Cardiac fibroblast (primary cell): ENCODE measurements at regions not wholly inside any gene's neighbourhood (a gene's known extent, or its start where the extent isn't known, plus 50 kb on each side); places are given as distances from the start of the nearest gene placed in this dataset.
"Not testable (repeated sequence)": the region's sequence is repeated elsewhere in the genome, so short reads cannot be mapped to it uniquely, and the experiment has no call there.

Source experiments
- DNase-seq, 2 donors: peaks; one replicate each; pipeline versions ENCODE4 v3.0.0 to v3.0.0-alpha.2; 2010; ENCODE audit warnings: low read depth in 2 of 2
- H3K4me3 ChIP-seq, 2 donors: replicated peaks in 1 of 2; 1 replicate in 1 of 2; 2 replicates in 1 of 2; pipeline ENCODE4 v1.5.1; 2011; ENCODE audit warnings: low read depth in 2 of 2, low read length in 2 of 2, mild to moderate bottlenecking in 2 of 2, moderate library complexity in 1 of 2
- TF ChIP-seq, protein P1 (sequence below): IDR thresholded peaks from one replicate; pipeline ENCODE4 v1.5.1; 2011; ENCODE audit warnings: low read depth, mild to moderate bottlenecking, low read length, inconsistent platforms

- TF ChIP-seq, protein P1, sequence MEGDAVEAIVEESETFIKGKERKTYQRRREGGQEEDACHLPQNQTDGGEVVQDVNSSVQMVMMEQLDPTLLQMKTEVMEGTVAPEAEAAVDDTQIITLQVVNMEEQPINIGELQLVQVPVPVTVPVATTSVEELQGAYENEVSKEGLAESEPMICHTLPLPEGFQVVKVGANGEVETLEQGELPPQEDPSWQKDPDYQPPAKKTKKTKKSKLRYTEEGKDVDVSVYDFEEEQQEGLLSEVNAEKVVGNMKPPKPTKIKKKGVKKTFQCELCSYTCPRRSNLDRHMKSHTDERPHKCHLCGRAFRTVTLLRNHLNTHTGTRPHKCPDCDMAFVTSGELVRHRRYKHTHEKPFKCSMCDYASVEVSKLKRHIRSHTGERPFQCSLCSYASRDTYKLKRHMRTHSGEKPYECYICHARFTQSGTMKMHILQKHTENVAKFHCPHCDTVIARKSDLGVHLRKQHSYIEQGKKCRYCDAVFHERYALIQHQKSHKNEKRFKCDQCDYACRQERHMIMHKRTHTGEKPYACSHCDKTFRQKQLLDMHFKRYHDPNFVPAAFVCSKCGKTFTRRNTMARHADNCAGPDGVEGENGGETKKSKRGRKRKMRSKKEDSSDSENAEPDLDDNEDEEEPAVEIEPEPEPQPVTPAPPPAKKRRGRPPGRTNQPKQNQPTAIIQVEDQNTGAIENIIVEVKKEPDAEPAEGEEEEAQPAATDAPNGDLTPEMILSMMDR: no peak
- DNase-seq: peak in 1 of 2 donors; percentile 13
- no peak overlapping the region for H3K4me3 ChIP-seq
These were observed 88.4 kb upstream of the TEAD1 start for GRCh38 chr11:12585861-12586260.

DNA sequence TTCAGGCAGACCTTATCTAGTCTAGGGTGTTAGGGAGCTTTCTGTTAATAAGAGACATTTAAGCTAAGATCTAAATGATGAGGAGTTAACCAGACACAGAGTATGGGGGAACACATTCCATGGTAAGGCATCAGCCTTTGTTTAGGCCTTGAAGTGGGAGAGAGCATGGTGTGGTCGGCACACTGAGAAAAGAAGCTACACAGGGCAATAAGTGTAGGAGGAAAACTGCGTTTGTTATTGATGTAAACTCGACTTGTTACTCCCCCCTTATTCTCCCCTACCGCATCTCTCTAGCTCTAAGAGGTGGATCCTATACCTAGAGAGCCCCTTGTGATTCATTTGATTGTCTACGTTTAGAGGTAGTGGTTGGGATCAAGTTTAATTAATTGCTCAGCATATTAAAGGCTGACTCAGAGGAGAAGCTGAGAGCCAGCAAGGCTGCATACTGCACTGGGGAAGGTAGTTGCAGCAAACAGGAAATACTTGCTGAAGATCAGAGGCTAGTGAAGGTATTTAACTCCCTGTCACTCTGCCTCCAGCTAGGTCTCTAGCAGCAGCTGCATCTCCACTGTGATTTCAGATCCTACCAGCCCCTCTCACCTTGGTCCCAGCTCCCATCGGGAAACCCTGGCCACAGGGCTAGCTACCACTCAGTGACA lies 86.8 kb upstream of the TEAD1 start:
- TF ChIP-seq, protein P1: no peak
- H3K4me3 ChIP-seq: no peak overlapping the region
- DNase-seq: peak; percentile 34 to 38

DNA sequence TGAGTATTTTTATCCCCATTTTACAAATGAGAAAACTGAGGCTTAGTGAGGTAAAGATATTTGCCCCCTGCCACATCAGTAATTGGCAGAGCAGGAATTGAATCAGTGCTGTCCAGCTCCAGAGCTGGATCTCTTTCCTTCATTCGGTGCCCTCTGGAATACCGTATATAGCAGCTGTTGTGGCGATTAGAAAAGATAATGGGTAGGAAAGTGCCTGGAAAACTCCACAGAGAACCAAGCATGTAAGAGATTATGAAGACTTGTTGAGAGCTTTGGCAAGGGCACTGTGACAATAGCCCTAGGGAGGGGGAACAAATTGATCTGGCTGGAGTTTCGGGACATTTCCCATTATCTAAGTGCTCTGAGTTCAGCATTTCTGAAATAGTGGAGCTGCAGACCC lies 82.5 kb upstream of the TEAD1 start:
- TF ChIP-seq, protein P1: no peak
- no peak overlapping the region for H3K4me3 ChIP-seq

GRCh38 chr11:12592283-12592682 lies 81.9 kb upstream of the TEAD1 start:
- no peak for DNase-seq
- H3K4me3 ChIP-seq: no peak overlapping the region
- TF ChIP-seq, protein P1: no peak

More for the DNA sequence above, 82.5 kb upstream of the TEAD1 start:
- no peak for DNase-seq

DNA sequence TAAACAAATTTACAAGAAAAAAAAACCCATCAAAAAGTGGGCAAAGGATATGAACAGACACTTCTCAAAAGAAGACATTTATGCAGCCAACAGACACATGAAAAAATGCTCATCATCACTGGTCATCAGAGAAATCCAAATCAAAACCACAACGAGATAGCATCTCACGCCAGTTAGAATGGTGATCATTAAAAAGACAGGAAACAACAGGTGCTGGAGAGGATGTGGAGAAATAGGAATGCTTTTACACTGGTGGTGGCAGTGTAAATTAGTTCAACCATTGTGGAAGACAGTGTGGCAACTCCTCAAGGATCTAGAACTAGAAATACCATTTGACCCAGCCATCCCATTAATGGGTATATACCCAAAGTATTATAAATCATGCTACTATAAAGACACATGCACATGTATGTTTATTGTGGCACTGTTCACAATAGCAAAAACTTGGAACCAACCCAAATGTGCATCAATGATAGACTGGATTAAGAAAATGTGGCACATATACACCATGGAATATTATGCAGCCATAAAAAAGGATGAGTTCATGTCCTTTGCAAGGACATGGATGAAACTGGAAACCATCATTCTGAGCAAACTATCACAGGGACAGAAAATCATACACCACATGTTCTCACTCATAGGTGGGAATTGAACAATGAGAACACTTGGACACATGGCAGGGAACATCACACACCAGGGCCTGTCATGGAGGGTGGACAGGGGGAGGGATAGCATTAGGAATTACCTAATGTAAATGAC lies 79.0 kb upstream of the TEAD1 start:
- not testable (repeated sequence) for DNase-seq, H3K4me3 ChIP-seq

DNA sequence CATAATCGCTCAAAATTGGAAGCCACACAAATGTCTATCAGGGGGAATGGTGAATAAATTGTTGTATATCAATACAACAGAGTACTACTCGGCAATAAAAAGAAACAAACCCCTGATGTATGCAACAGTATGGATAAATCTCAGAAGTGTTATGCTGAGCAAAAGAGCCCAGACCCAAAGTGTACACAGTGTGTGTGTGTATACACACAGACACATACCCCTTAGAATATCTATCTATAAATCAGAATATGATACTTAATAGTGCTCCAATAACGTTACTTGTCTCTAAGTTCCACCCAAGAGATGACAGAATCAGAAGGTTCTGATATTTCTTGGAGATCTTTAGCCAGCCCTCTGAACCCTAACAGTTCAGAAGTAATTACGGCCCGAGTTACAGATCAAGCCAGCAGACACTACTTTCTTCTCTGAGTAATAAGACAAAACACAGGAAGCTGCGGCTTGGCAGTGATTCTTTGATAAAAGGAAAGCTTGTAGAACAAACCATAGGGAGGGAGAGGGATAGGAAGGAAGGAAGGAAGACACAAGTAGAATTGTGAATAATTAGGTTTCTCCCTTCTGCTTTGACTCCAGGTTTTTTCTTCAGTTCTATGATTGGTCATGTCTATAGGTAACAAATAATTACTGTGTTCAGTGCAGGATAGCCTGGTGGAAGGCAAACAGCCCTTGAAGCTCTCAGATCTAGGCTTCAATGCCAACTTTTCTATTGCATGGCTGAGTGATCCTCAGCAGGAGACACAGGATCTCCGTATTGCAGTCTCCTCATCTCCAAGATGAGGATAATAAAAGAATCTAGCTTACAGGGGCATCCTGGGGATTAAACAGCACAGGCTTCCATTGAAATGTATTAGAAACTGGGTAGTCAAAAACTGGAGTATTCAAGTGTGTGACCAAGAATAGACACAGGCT lies 75.6 kb upstream of the TEAD1 start:
- TF ChIP-seq, protein P1: no peak
- H3K4me3 ChIP-seq: no peak overlapping the region
- DNase-seq: peak; percentile 49 to 50
